ENCODE measurements at regions not wholly inside any gene's neighbourhood (a gene's known extent, or its start where the extent isn't known, plus 50 kb on each side); places are given as distances from the start of the nearest gene placed in this dataset.

- Histone ChIP-seq H3K27me3 (replicated peaks; ENCODE audit: control insufficient read depth, insufficient read depth, low read length, poor library complexity, severe bottlenecking) (no peaks in the 10 kb centered on the region), H3K4me1 (ENCODE audit: control insufficient read depth, insufficient read depth, low read length, poor library complexity, severe bottlenecking) (no peaks in the 10 kb centered on the region), H3K27ac (ENCODE audit: insufficient read depth, low read length, poor library complexity, severe bottlenecking) (no peak overlapping the region), H3K4me3 (ENCODE audit: insufficient read depth, low read depth, low read length, poor library complexity, severe bottlenecking) (no peak overlapping the region), H3K36me3 (ENCODE audit: control insufficient read depth, insufficient read depth, low read length) (no peaks in the 10 kb centered on the region), H3K9me3 (ENCODE audit: control insufficient read depth, low read length) (no peaks in the 10 kb centered on the region)
- no peak for DNase-seq
These were observed 295.4 kb downstream of the ZEB2 start for GRCh38 chr2:144224472-144224871.

- H3K4me3 ChIP-seq (ENCODE audit: insufficient read depth, low read depth, low read length, poor library complexity, severe bottlenecking), result no peak overlapping the region
- H3K9me3 ChIP-seq (ENCODE audit: control insufficient read depth, low read length), result no peaks in the 10 kb centered on the region
- no peaks in the 10 kb centered on the region for H3K27me3 ChIP-seq (replicated peaks; ENCODE audit: control insufficient read depth, insufficient read depth, low read length, poor library complexity, severe bottlenecking)
- no peak overlapping the region for H3K27ac ChIP-seq (ENCODE audit: insufficient read depth, low read length, poor library complexity, severe bottlenecking)
- no peaks in the 10 kb centered on the region for H3K36me3 ChIP-seq (ENCODE audit: control insufficient read depth, insufficient read depth, low read length)
- H3K4me1 ChIP-seq (ENCODE audit: control insufficient read depth, insufficient read depth, low read length, poor library complexity, severe bottlenecking), result no peaks in the 10 kb centered on the region
- no peak for DNase-seq
These were observed 299.9 kb downstream of the ZEB2 start for GRCh38 chr2:144219979-144220378.

GRCh38 chr2:144217853-144218633, 301.9 kb downstream of the ZEB2 start:
- H3K27me3 ChIP-seq (replicated peaks; ENCODE audit: control insufficient read depth, insufficient read depth, low read length, poor library complexity, severe bottlenecking), result no peaks in the 10 kb centered on the region
- H3K4me1 ChIP-seq (ENCODE audit: control insufficient read depth, insufficient read depth, low read length, poor library complexity, severe bottlenecking), result no peaks in the 10 kb centered on the region
- no peaks in the 10 kb centered on the region for H3K9me3 ChIP-seq (ENCODE audit: control insufficient read depth, low read length)
- no peak overlapping the region for H3K4me3 ChIP-seq (ENCODE audit: insufficient read depth, low read depth, low read length, poor library complexity, severe bottlenecking)
- no peaks in the 10 kb centered on the region for H3K36me3 ChIP-seq (ENCODE audit: control insufficient read depth, insufficient read depth, low read length)
- no peak overlapping the region for H3K27ac ChIP-seq (ENCODE audit: insufficient read depth, low read length, poor library complexity, severe bottlenecking)
- DNase-seq, result no peak

GRCh38 chr2:144215701-144216675, 303.9 kb downstream of the ZEB2 start:
- Histone ChIP-seq H3K27ac (ENCODE audit: insufficient read depth, low read length, poor library complexity, severe bottlenecking) (no peak overlapping the region), H3K9me3 (ENCODE audit: control insufficient read depth, low read length) (no peaks in the 10 kb centered on the region), H3K36me3 (ENCODE audit: control insufficient read depth, insufficient read depth, low read length) (no peaks in the 10 kb centered on the region), H3K27me3 (replicated peaks; ENCODE audit: control insufficient read depth, insufficient read depth, low read length, poor library complexity, severe bottlenecking) (no peaks in the 10 kb centered on the region), H3K4me3 (ENCODE audit: insufficient read depth, low read depth, low read length, poor library complexity, severe bottlenecking) (no peak overlapping the region), H3K4me1 (ENCODE audit: control insufficient read depth, insufficient read depth, low read length, poor library complexity, severe bottlenecking) (no peaks in the 10 kb centered on the region)
- no peak for DNase-seq

GRCh38 chr2:144215207-144215606, 304.7 kb downstream of the ZEB2 start:
- DNase-seq, result no peak
- Histone ChIP-seq H3K9me3 (ENCODE audit: control insufficient read depth, low read length) (no peaks in the 10 kb centered on the region), H3K27me3 (replicated peaks; ENCODE audit: control insufficient read depth, insufficient read depth, low read length, poor library complexity, severe bottlenecking) (no peaks in the 10 kb centered on the region), H3K4me1 (ENCODE audit: control insufficient read depth, insufficient read depth, low read length, poor library complexity, severe bottlenecking) (no peaks in the 10 kb centered on the region), H3K36me3 (ENCODE audit: control insufficient read depth, insufficient read depth, low read length) (no peaks in the 10 kb centered on the region), H3K4me3 (ENCODE audit: insufficient read depth, low read depth, low read length, poor library complexity, severe bottlenecking) (no peak overlapping the region), H3K27ac (ENCODE audit: insufficient read depth, low read length, poor library complexity, severe bottlenecking) (no peak overlapping the region)

- DNase-seq, result no peak
- Histone ChIP-seq H3K36me3 (ENCODE audit: control insufficient read depth, insufficient read depth, low read length) (no peaks in the 10 kb centered on the region), H3K27me3 (replicated peaks; ENCODE audit: control insufficient read depth, insufficient read depth, low read length, poor library complexity, severe bottlenecking) (no peaks in the 10 kb centered on the region), H3K4me1 (ENCODE audit: control insufficient read depth, insufficient read depth, low read length, poor library complexity, severe bottlenecking) (no peaks in the 10 kb centered on the region), H3K9me3 (ENCODE audit: control insufficient read depth, low read length) (no peaks in the 10 kb centered on the region), H3K4me3 (ENCODE audit: insufficient read depth, low read depth, low read length, poor library complexity, severe bottlenecking) (no peak overlapping the region), H3K27ac (ENCODE audit: insufficient read depth, low read length, poor library complexity, severe bottlenecking) (no peak overlapping the region)
These were observed 306.1 kb downstream of the ZEB2 start for GRCh38 chr2:144213797-144214196.

GRCh38 chr2:144211826-144212225, 308.1 kb downstream of the ZEB2 start:
- no peak for DNase-seq
- H3K27me3 ChIP-seq (replicated peaks; ENCODE audit: control insufficient read depth, insufficient read depth, low read length, poor library complexity, severe bottlenecking), result no peaks in the 10 kb centered on the region
- H3K27ac ChIP-seq (ENCODE audit: insufficient read depth, low read length, poor library complexity, severe bottlenecking), result no peak overlapping the region
- H3K9me3 ChIP-seq (ENCODE audit: control insufficient read depth, low read length), result no peaks in the 10 kb centered on the region
- H3K4me3 ChIP-seq (ENCODE audit: insufficient read depth, low read depth, low read length, poor library complexity, severe bottlenecking), result no peak overlapping the region
- H3K36me3 ChIP-seq (ENCODE audit: control insufficient read depth, insufficient read depth, low read length), result no peaks in the 10 kb centered on the region
- no peaks in the 10 kb centered on the region for H3K4me1 ChIP-seq (ENCODE audit: control insufficient read depth, insufficient read depth, low read length, poor library complexity, severe bottlenecking)

GRCh38 chr2:144211065-144211464, 308.9 kb downstream of the ZEB2 start:
- Histone ChIP-seq H3K9me3 (ENCODE audit: control insufficient read depth, low read length) (no peaks in the 10 kb centered on the region), H3K27ac (ENCODE audit: insufficient read depth, low read length, poor library complexity, severe bottlenecking) (no peak overlapping the region), H3K36me3 (ENCODE audit: control insufficient read depth, insufficient read depth, low read length) (no peaks in the 10 kb centered on the region), H3K4me3 (ENCODE audit: insufficient read depth, low read depth, low read length, poor library complexity, severe bottlenecking) (no peak overlapping the region), H3K27me3 (replicated peaks; ENCODE audit: control insufficient read depth, insufficient read depth, low read length, poor library complexity, severe bottlenecking) (no peaks in the 10 kb centered on the region), H3K4me1 (ENCODE audit: control insufficient read depth, insufficient read depth, low read length, poor library complexity, severe bottlenecking) (no peaks in the 10 kb centered on the region)
- no peak for DNase-seq

GRCh38 chr2:144210076-144210475, 309.8 kb downstream of the ZEB2 start:
- H3K4me3 ChIP-seq (ENCODE audit: insufficient read depth, low read depth, low read length, poor library complexity, severe bottlenecking), result no peak overlapping the region
- H3K36me3 ChIP-seq (ENCODE audit: control insufficient read depth, insufficient read depth, low read length), result no peaks in the 10 kb centered on the region
- no peaks in the 10 kb centered on the region for H3K4me1 ChIP-seq (ENCODE audit: control insufficient read depth, insufficient read depth, low read length, poor library complexity, severe bottlenecking)
- no peak for DNase-seq
- no peaks in the 10 kb centered on the region for H3K27me3 ChIP-seq (replicated peaks; ENCODE audit: control insufficient read depth, insufficient read depth, low read length, poor library complexity, severe bottlenecking)
- H3K9me3 ChIP-seq (ENCODE audit: control insufficient read depth, low read length), result no peaks in the 10 kb centered on the region
- no peak overlapping the region for H3K27ac ChIP-seq (ENCODE audit: insufficient read depth, low read length, poor library complexity, severe bottlenecking)

GRCh38 chr2:144208924-144209323, 311.0 kb downstream of the ZEB2 start:
- Histone ChIP-seq H3K36me3 (ENCODE audit: control insufficient read depth, insufficient read depth, low read length) (no peaks in the 10 kb centered on the region), H3K4me3 (ENCODE audit: insufficient read depth, low read depth, low read length, poor library complexity, severe bottlenecking) (no peak overlapping the region), H3K9me3 (ENCODE audit: control insufficient read depth, low read length) (no peaks in the 10 kb centered on the region), H3K27me3 (replicated peaks; ENCODE audit: control insufficient read depth, insufficient read depth, low read length, poor library complexity, severe bottlenecking) (no peaks in the 10 kb centered on the region), H3K4me1 (ENCODE audit: control insufficient read depth, insufficient read depth, low read length, poor library complexity, severe bottlenecking) (no peaks in the 10 kb centered on the region), H3K27ac (ENCODE audit: insufficient read depth, low read length, poor library complexity, severe bottlenecking) (no peak overlapping the region)
- DNase-seq, result no peak
